H9 (cell line): ENCODE measurements at regions not wholly inside any gene's neighbourhood (a gene's known extent, or its start where the extent isn't known, plus 50 kb on each side); places are given as distances from the start of the nearest gene placed in this dataset.

Experiments
- DNase-seq: peaks from one replicate; pipeline ENCODE4 v3.0.0-alpha.2; 2017
- H2AFZ ChIP-seq: one replicate; pipeline ENCODE4 v1.6.1; 2013; ENCODE audit warnings: mild to moderate bottlenecking, low read length, control low read depth, moderate library complexity
- H2AK5ac ChIP-seq: 2 replicates; pipeline ENCODE4 v1.6.1; 2013; ENCODE audit warnings: low read length, control low read depth, mixed read lengths; ENCODE audit not compliant: insufficient read length
- H2BK120ac ChIP-seq: one replicate; pipeline ENCODE4 v1.6.1; 2013; ENCODE audit warnings: low read depth, mild to moderate bottlenecking, low read length, control low read depth, inconsistent platforms; ENCODE audit not compliant: poor library complexity, severe bottlenecking
- H2BK12ac ChIP-seq: 2 replicates; pipeline ENCODE4 v1.6.1; 2013; ENCODE audit warnings: low read length, control low read depth, mixed read lengths, low read depth; ENCODE audit not compliant: insufficient read length
- H2BK15ac ChIP-seq: 2 replicates; pipeline ENCODE4 v1.6.1; 2013; ENCODE audit warnings: low read depth, low read length, control low read depth
- H2BK20ac ChIP-seq: one replicate; pipeline ENCODE4 v1.6.1; 2013; ENCODE audit warnings: low read depth, mild to moderate bottlenecking, low read length, control low read depth, inconsistent platforms; ENCODE audit not compliant: poor library complexity, severe bottlenecking
- H2BK5ac ChIP-seq: 2 replicates; pipeline ENCODE4 v1.6.1; 2013; ENCODE audit warnings: low read length, control low read depth, mixed read lengths; ENCODE audit not compliant: insufficient read length
- H3K14ac ChIP-seq: 2 replicates; pipeline ENCODE4 v1.6.1; 2013; ENCODE audit warnings: low read length, control low read depth; ENCODE audit not compliant: insufficient read depth
- H3K18ac ChIP-seq: 2 replicates; pipeline ENCODE4 v1.6.1; 2013; ENCODE audit warnings: low read depth, mild to moderate bottlenecking, mixed read lengths, low read length, control low read depth; ENCODE audit not compliant: insufficient read length
- H3K23ac ChIP-seq: 2 replicates; pipeline ENCODE4 v1.6.1; 2013; ENCODE audit warnings: low read length, control low read depth, mixed read lengths, low read depth; ENCODE audit not compliant: insufficient read length
- H3K23me2 ChIP-seq: 2 replicates; pipeline ENCODE4 v1.6.1; 2013; ENCODE audit warnings: low read depth, mild to moderate bottlenecking, mixed read lengths, low read length, control low read depth; ENCODE audit not compliant: insufficient read length, poor library complexity, severe bottlenecking
- H3K27ac ChIP-seq: 2 replicates; pipeline ENCODE4 v1.5.1; 2013; ENCODE audit warnings: low read length, control low read depth, mixed read lengths, low read depth; ENCODE audit not compliant: insufficient read length
- H3K27me3 ChIP-seq: 2 replicates; pipeline ENCODE4 v1.6.1; 2013; ENCODE audit warnings: low read length, control low read depth, inconsistent platforms; ENCODE audit not compliant: insufficient read depth
- H3K4ac ChIP-seq: 2 replicates; pipeline ENCODE4 v1.6.1; 2013; ENCODE audit warnings: low read depth, mild to moderate bottlenecking, control low read depth, inconsistent platforms, low read length, moderate library complexity
- H3K4me1 ChIP-seq: 2 replicates; pipeline ENCODE4 v1.6.1; 2013; ENCODE audit warnings: low read length, control low read depth, inconsistent platforms; ENCODE audit not compliant: insufficient read depth
- H3K4me2 ChIP-seq: 2 replicates; pipeline ENCODE4 v1.6.1; 2013; ENCODE audit warnings: low read length, control low read depth, mixed read lengths; ENCODE audit not compliant: insufficient read length, insufficient read depth
- H3K56ac ChIP-seq: 2 replicates; pipeline ENCODE4 v1.6.1; 2013; ENCODE audit warnings: low read depth, mild to moderate bottlenecking, mixed read lengths, low read length, control low read depth; ENCODE audit not compliant: insufficient read length
- H3K79me1 ChIP-seq: 2 replicates; pipeline ENCODE4 v1.6.1; 2013; ENCODE audit warnings: low read depth, mild to moderate bottlenecking, moderate library complexity, low read length, control low read depth, inconsistent platforms; ENCODE audit not compliant: insufficient read depth, poor library complexity, severe bottlenecking
- H3K79me2 ChIP-seq: 2 replicates; pipeline ENCODE4 v1.6.1; 2013; ENCODE audit warnings: low read length, control low read depth, inconsistent platforms; ENCODE audit not compliant: insufficient read depth
- H3K9ac ChIP-seq: 2 replicates; pipeline ENCODE4 v1.6.1; 2013; ENCODE audit warnings: low read length, control low read depth, mixed read lengths; ENCODE audit not compliant: insufficient read length; ENCODE audit errors: extremely low read depth
- H3K9me3 ChIP-seq: one replicate; pipeline ENCODE4 v1.6.1; 2013; ENCODE audit warnings: low read depth, low read length, inconsistent platforms; ENCODE audit not compliant: control insufficient read depth
- H3T11ph ChIP-seq: one replicate; pipeline ENCODE4 v1.6.1; 2013; ENCODE audit warnings: mild to moderate bottlenecking, low read length, control low read depth, inconsistent platforms
- H4K20me1 ChIP-seq: one replicate; pipeline ENCODE4 v1.6.1; 2013; ENCODE audit not compliant: control insufficient read depth, insufficient read length, insufficient read depth
- H4K5ac ChIP-seq: 2 replicates; pipeline ENCODE4 v1.6.1; 2013; ENCODE audit warnings: low read depth, mild to moderate bottlenecking, mixed read lengths, low read length, control low read depth; ENCODE audit not compliant: insufficient read length
- H4K8ac ChIP-seq: replicated peaks from 2 replicates; pipeline ENCODE4 v1.6.1; 2013; ENCODE audit warnings: low read length, control low read depth, mixed read lengths, low read depth; ENCODE audit not compliant: insufficient read length
- H4K91ac ChIP-seq: 2 replicates; pipeline ENCODE4 v1.6.1; 2013; ENCODE audit warnings: low read depth, mild to moderate bottlenecking, moderate library complexity, mixed read lengths, low read length, control low read depth; ENCODE audit not compliant: insufficient read length
- H3K27ac Mint-ChIP-seq, 3 experiments: 2 replicates in 2 of 3; 3 replicates in 1 of 3; pipeline ENCODE4 v1.8.0; 2020 to 2021; ENCODE audit warnings: mixed read lengths in 3 of 3, mild to moderate bottlenecking in 1 of 3, moderate library complexity in 1 of 3
- H3K27me3 Mint-ChIP-seq: 2 replicates; pipeline ENCODE4 v1.8.0; 2021; ENCODE audit warnings: low read depth, mild to moderate bottlenecking, moderate library complexity, mixed read lengths
- H3K36me3 Mint-ChIP-seq, 3 experiments: 2 replicates in 2 of 3; 3 replicates in 1 of 3; pipeline ENCODE4 v1.8.0; 2020 to 2021; ENCODE audit warnings: low read depth in 3 of 3, mixed read lengths in 3 of 3; ENCODE audit not compliant: insufficient read depth in 1 of 3
- H3K4me1 Mint-ChIP-seq, 2 experiments: 2 replicates each; pipeline ENCODE4 v1.8.0; 2020; ENCODE audit warnings: mixed read lengths in 2 of 2
- H3K4me3 Mint-ChIP-seq, 2 experiments: 2 replicates in 1 of 2; 3 replicates in 1 of 2; pipeline ENCODE4 v1.8.0; 2020 to 2021; ENCODE audit warnings: mild to moderate bottlenecking in 2 of 2, mixed read lengths in 2 of 2, moderate library complexity in 1 of 2
- H3K9me3 Mint-ChIP-seq, 2 experiments: 2 replicates in 1 of 2; 3 replicates in 1 of 2; pipeline ENCODE4 v1.8.0; 2020; ENCODE audit warnings: mild to moderate bottlenecking in 2 of 2, mixed read lengths in 2 of 2, moderate library complexity in 1 of 2
- CTCF ChIP-seq: fragments of 200-600 bp; sonication (generic); conservative IDR thresholded peaks from 3 replicates; pipeline ENCODE4 v1.8.0; 2021; ENCODE audit warnings: antibody characterized with exemption, mild to moderate bottlenecking

- no peaks in the 10 kb centered on the region for H3K27me3 ChIP-seq
- no peak overlapping the region for H2BK20ac ChIP-seq
- H2BK12ac ChIP-seq, result no peak overlapping the region
- no peak overlapping the region for H2BK120ac ChIP-seq
- no peak overlapping the region for H4K8ac ChIP-seq
- no peak overlapping the region for H4K5ac ChIP-seq
- no peak overlapping the region for H3K14ac ChIP-seq
- Mint-ChIP-seq H3K27me3 (no peaks in the 10 kb centered on the region), H3K36me3 (no peaks in the 10 kb centered on the region), H3K27ac (no peak overlapping the region), H3K9me3 (peaks cover 2 to 3% of the 10 kb centered on the region in 2 experiments; a peak in 4 of 5 replicates), H3K4me1 (0 out of 4 replicates have a peak, but pooled peaks cover 0 to 2% of the 10 kb centered on the region in 2 experiments), H3K4me3 (no peak overlapping the region)
- no peaks in the 10 kb centered on the region for H3K79me2 ChIP-seq
- H3K27ac ChIP-seq, result no peak overlapping the region
- no peak overlapping the region for H2AFZ ChIP-seq
- H3T11ph ChIP-seq, result no peak overlapping the region
- no peaks in the 10 kb centered on the region for H3K4me1 ChIP-seq
- H2BK15ac ChIP-seq, result no peak overlapping the region
- no peaks in the 10 kb centered on the region for H4K20me1 ChIP-seq
- no peaks in the 10 kb centered on the region for H3K79me1 ChIP-seq
- no peak overlapping the region for H2BK5ac ChIP-seq
- no peak overlapping the region for H2AK5ac ChIP-seq
- H3K9me3 ChIP-seq, result no peaks in the 10 kb centered on the region
- TF ChIP-seq CTCF, result peak; percentile 69
- H3K9ac ChIP-seq, result no peak overlapping the region
- H3K18ac ChIP-seq, result no peak overlapping the region
- H3K23me2 ChIP-seq, result no peaks in the 10 kb centered on the region
- no peak overlapping the region for H3K23ac ChIP-seq
- H3K4ac ChIP-seq, result no peak overlapping the region
- no peak overlapping the region for H4K91ac ChIP-seq
- no peak overlapping the region for H3K56ac ChIP-seq
- no peak overlapping the region for H3K4me2 ChIP-seq
- DNase-seq, result peak; percentile 39
Observed at GRCh38 chr2:198930170-198930569, 527.6 kb downstream of the SATB2 start.
